Nucleus accumbens (tissue), 56 donors: ENCODE measurements at regions not wholly inside any gene's neighbourhood (a gene's known extent, or its start where the extent isn't known, plus 50 kb on each side); places are given as distances from the start of the nearest gene placed in this dataset.
"Not testable (repeated sequence)": the region's sequence is repeated elsewhere in the genome, so short reads cannot be mapped to it uniquely, and the experiment has no call there.

Source experiments
- DNase-seq, 56 donors: peaks; one replicate each; lab custom pipeline; 2025; lab: John Stamatoyannopoulos, UW

DNA sequence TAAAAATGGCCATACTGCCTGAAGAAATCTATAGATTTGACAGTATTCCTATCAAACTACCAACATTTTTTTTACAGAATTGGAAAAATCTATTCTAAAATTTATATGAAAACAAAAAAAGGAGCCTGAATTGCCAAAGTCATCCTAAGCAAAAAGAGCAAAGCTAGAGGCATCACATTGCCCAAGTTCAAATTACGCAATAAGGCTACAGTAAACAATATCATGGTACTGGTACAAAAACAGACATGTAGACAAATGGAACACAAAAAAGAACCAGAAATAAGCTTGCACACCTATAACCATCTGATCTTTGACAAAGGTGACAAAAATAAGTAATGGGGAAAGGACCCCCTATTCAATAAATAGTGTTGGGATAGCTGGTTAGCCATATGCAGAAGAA is 50.2 kb upstream of the THSD7B start:
- no peak for DNase-seq

DNA sequence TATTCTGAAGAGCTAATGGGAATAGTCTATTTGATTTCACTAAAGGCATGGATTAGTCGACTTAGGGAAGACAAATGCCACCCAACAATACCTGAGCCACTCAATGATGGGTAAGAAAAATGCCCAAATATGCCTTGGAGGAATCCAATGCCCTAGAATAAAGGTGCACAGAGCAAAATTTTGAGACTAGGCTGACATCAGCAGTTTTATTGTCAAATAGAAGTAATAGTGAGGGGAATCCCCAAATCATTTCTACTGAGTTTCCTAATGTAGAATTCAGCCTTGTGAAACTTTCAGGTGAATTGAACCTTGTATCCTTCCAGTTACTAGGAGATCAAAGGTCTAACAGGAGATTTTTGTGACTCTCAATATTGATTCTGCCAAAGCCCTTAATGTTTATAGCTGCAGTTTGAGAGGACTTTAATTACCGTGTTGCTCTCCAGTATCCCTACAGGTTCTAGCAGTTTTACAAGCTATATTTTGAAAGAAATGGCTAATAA is 50.8 kb upstream of the THSD7B start:
- DNase-seq, result no peak

DNA sequence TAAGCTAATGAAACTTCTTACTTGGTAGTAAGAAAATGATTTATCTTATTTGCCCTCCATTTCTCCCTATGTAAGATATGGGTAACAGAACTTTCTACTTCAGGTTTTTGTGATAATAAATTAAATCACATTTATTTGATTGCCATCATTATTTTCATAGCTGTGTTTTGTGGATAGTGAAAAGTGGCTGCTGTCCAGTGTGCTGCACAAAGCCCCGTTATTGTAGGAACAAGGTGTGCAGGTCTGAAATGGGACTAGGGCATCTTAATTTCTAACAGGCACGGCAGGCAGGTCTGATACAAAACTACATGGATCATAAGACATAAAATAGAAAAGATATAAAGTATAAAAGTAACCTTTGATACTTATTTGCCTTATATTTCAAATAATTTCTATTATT is 51.6 kb upstream of the THSD7B start:
- no peak for DNase-seq

DNA sequence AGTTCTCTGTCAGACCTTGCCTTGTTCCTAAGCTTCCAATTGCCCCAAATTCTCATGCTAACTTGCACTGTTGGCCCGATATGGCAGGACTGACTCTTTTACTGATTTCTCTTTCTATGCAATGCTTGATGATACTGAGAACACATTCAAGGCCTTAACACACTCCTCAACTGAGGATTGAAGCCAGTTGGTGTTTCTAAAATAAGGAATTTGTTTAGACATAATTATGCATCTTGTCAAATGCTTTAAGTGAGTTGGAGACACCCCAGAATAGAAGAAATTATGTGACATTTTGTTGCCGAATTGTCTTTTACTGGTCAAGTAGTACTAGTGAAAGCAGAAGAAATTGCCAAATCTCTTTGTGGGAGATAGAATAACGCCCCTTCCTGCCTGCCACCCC is 60.0 kb upstream of the THSD7B start:
- DNase-seq, result no peak

DNA sequence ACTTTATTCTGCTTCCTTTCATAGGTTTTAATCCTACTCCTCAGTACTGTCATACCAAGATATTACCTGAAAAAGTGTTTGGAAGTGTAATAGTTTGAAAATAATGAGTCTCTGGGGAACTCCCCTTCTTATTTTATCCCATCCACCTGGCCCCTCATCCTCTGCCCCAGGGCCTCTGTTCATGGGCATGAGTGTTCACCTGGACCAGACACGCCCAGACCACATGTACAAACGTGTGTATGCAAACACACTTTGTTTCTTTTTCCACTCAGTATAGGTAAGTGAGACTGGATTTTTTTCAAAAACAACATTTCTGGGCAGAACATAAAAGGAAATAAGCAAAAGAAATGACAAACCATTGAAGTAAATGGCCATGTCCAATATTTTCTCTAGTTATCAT is 62.1 kb upstream of the THSD7B start:
- no peak for DNase-seq

DNA sequence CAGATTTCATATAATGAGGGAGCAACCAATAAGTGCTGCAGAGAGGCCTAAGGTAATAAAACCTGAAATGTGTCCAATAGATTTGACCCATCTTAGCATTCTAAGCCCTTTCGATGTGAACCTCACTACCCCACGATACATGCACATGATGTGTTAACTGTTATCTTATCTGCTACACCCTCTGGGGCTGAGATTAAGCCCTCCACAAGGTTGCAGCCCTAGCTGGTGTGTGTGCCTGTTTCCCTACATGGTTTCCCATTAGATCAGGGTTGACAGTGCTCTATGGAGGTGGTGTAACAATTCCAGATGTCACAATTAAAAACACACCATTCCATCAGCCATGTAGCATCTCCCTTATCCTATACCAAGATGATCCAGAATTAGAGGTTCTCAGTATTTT is 68.9 kb upstream of the THSD7B start:
- no peak for DNase-seq

DNA sequence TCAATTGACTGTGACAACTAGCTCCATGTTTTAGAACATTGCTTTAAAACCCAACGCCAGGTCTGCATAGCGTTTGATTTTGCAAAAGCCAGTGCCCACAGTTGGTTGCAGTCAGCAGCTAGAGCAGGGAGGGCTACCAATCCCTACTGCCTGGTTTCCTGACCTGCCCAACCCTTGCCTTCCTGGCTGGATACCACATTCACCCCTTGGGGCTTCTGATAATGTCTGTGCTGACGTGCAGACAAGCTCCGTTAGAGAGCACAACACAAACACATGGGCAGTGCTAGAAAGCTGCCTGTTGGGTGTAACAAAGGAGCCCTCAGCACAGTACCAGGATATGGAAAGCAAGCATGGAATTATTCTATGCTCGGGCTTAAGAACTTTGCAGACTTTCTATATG is 71.4 kb upstream of the THSD7B start:
- DNase-seq, result no peak

DNA sequence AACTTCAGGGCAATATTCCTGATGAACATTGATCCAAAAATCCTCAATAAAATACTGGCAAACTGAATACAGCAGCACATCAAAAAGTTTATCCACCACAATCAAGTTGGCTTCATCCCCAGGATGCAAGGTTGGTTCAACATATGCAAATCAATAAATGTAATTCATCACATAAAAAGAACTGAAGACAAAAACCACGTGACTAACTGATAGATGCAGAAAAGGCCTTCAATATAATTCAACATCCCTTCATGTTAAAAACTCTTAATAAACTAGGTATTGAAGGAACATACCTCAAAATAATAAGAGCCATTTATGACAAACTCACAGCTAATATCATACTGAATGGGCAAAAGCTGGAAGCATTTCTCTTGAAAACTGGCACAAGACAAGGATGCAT is 85.3 kb upstream of the THSD7B start:
- not testable (repeated sequence) for DNase-seq

DNA sequence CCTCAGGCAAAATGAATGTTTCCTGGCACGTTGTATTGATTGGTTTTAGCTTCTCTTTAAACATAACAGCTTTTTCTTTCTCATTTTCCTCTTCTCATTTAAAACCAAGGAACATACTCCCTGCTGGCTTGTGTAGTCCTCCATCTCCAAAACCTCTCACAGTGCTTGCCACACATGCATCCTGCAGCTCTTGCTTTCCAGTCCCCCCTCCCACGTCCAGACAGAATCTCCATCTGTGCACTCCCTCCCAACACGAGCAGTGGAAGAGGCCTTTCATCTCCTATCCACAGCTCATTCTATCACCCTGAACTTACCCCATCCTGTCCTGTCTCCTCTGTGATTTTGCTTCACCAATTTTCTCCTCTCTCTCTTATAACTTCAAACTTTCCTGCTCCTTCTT is 99.6 kb upstream of the THSD7B start:
- DNase-seq, result no peak

DNA sequence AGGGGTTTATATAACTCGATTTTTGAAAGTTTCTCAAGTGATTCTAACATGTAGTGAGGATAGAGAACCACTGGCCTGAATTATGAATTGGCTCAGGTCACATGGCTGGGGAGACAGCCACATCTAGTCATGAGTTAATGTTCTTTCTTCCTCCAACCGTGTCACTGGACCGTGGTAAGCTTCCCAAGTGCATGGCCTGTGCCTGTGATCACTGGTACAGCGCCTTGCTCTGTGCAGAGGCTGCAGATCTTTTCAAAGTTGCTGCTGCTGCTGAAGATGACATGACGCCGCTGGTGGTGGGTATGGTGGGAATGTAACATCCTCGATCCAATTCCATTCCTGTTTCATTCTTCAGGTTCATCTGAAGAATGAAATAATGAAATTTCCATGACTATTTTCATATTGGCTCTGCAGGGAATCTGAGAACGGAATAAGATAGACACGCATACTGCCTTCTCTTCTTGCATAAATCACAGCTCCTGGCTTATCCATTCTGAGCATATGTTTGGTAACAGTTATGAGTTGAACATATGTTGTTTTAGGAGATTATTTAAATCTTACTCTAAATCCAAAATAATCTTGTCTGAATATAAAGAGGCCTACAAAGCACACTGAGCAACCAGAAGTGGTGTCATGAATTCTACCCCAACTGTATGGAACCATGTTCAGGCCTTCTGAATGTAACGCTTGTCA is 100.5 kb upstream of the THSD7B start:
- no peak for DNase-seq

DNA sequence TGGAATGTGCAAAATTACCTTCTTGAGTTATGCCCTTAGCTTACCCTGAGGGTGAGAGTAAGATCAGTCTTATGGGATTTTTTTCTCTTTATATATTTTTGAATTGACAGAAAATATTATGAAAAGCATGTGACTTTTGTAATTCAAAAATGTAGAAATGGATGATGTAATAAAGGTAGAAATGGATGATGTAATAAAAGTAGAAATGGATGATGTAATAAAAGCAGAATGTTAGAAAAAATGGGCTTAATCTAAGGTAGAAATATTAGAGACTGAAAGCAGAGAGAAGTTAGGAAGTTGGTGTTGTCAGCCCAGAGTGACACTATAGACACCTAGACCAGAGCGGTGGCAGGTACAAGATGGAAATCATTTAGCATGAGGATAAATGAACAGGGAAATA is 107.1 kb upstream of the THSD7B start:
- DNase-seq, result no peak

DNA sequence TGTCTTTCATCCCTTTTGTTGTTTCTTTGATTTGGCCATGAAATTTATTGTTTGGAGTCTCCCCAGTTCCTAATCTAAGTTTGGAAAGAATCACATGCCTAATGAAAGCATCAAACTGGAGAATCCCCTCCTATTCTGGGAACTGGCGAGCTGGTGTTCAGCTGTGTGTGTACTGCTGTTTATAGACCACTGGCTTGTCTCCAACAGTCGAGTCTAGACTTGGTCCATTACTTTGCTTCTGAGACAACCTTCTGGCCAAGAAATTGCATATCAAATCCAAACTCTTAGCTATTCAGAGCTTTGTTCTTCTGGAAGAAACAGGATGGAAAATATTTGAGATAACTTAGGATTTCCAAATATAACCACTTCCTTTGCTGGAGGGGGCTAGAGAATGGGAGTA is 111.5 kb upstream of the THSD7B start:
- no peak for DNase-seq

DNA sequence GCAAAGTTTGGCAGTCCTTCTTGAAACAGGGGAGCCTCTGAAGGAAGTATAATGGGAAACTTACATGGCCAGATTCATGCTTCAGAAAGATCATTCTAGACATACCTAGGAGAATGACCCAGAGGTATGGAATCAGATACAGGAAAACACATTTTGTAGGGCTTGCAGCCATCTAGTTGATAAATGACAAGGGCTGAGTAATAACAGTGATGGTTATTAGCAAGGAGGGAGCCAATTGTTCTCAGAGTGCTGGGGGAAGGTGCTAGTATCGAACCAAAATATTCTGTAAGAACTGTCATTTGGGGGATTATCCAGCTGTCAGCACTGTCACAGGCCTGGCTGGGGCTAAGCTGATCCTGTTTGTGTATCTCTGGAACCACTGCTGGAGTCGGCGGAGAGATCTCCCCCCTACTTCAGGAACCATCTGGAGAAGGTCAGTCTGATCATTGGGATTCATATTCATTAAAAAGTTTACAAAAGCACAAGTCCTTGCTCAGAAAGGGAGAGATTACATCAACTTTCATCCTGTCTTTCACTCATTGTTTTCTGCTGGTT is 113.8 kb upstream of the THSD7B start:
- DNase-seq, result no peak

DNA sequence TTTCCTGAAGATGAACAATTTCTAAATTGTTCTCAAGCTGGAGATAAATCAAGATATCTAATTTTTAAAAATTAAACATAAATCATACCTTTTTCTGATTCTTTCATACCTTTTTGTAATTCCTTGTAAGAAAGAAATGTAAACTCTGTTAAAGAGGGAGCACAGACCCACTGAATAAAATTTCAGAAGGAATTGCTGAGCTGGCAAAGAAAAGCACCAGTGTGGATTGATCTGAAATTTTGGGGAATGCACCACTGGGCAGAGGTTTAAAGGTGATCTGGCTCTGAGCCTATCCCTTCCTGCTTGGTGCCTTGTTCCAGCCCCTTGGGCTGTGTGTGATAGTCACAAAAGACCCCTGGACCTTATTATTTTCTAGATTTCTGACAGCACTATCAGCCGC is 118.3 kb upstream of the THSD7B start:
- no peak for DNase-seq

DNA sequence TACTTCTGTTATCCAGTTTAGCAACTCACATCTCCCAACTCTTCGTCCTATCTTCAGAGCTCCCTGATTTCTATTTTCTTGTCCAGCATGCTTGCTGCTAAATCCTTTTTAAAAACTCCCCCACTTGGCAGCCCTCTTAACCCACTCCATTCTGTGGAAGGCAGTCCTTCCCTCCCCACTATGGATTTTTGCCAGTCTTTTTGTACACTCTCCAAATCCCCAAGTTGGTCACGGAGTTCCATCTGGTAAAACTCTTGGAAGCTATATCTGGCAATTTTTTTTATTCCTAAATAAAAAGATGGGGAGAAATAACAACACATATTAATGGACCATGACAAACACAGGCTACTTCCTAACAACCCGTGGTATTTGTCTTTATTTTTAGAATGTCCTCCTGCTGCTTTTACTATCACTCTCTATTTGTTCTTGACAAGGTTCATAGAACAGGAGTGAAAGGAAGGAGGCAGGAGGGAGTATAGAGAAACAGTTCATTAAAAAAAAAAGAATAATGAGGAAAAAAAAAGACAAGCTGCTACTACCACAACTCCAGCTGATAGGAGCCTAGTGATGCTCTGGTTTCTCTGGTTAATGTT is 120.0 kb upstream of the THSD7B start:
- no peak for DNase-seq

DNA sequence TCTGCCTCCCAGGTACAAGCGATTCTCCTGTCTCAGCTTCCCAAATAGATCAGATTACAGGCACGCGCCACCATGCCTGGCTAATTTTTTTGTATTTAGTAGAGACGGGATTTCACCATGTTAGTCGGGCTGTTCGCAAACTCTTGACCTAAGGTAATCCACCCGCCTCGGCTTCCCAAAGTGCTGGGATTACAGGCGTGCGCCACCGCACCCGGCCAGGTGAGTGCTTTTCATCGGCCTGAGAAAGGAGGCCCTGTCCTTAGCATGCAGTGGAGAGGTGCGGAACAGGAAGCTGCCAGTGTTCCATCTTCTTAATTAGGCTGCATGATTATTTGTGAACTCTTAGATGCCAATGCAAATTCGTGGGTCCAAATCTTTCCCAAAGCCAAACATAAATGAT is 125.7 kb upstream of the THSD7B start:
- DNase-seq, result no peak

DNA sequence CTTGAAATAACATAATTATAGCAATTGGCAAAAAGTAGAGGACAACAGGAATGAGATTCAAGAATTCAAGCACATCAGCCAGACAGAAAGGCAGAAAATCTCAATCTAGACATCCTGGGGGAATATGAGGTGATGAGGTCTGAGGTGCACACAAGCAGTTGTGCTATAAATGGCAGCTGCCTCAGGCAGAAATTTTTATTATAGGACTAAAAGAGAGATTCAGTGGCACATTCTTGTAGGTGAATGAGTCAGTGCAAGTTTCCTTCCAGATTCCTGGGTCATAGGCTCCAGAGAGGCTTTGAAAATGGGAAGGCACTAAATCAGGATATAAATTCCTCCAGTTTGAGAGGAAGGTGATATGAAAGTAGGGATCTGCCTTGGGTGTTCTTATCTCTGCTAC is 127.2 kb upstream of the THSD7B start:
- DNase-seq, result no peak

DNA sequence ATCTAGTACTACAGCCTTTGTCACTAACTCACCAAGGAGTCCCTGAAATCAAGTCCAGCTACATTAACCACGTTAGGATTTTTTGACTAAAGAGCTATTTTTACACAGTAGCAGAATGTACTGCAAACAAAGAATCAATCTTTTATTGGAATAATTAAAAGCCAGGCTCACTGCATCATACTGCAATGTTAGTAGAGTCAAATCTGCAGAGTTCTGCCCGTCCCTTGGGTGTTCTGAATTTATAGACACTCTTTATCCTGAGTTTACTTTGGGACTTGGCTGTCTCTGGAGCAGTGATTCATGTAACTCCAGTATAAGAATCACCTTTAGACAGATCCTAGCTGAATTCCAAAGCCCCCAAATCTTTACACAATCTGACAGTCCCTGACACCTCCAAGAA is 127.9 kb upstream of the THSD7B start:
- DNase-seq, result no peak

DNA sequence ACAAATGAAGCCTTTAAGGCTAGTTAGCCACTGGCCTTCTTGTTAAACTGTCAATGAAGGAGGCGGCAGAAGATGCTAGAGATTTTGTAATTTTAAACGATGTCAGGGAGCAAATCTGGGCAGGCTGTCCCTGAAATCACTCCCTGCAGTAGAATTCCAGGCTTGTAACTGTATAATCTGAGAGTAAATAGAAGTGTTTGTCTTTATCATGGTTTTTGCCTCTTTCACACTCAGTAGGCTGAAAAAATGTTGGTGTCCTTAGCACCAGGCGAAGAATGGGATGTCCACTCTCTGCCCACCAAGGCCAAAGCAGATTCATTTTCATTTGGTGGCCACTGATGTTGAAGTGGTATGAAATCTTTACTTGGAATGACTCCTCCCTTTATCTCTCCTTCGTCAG is 136.9 kb upstream of the THSD7B start:
- no peak for DNase-seq

DNA sequence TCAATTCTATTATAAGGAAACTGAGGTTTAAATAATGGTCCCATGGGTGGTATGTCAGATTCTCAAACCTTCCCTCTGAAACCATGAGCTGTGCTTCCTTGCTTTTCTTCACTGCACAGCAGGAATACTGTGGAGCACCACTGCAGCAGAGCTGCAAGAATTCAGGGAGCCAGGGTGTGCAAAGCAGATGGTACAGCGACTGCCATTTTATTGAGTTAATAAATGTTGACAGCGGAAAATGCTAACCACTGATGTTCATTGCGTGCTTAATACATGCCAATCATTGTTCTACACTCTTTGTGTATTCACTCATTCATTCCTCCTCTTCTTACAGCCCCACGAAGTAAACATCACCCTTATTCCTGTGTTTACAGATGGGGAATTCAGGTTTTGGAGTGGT is 152.2 kb upstream of the THSD7B start:
- no peak for DNase-seq

DNA sequence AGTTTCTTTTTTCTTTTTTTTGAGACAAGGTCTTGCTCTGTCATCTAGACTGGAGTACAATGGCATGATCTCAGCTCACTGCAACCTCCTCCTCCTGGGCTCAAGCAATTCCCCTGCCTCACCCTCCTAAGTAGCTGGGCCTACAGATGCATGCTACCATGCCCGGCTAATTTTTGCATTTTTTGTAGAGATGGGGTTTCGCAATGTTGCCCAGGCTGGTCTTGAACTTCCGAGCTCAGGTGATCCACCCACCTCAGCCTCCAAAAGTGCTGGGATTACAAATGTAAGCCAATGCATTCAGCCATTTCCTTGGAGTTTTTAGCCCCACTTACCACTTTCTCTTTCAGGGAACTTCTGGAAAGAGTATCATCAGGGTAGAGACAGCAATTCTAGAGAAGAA is 153.3 kb upstream of the THSD7B start:
- DNase-seq, result no peak

DNA sequence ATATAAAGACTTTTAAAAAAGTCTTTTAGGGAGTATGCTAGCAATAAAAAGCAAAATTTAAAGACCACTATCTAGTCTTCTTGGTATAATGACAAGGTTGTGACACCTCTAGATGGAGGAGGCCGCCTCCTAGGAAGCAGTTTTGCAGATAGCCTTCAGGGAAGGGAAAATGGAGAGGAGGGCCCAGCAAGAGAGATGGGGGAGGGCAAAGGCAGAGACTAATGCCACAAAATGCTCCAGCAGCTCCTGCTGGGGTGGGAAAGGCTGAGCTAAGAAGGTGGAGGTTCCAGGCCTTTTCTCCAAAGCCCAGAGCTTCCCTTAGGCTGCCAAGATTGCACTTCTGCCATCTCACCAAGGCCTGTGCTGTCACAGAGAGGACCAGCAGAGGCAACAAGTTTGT is 153.9 kb upstream of the THSD7B start:
- no peak for DNase-seq
